HEK293T (cell line): ENCODE measurements at regions not wholly inside any gene's neighbourhood (a gene's known extent, or its start where the extent isn't known, plus 50 kb on each side); places are given as distances from the start of the nearest gene placed in this dataset.

Experiments
- CTCF ChIA-PET: fragments of 350-600 bp; formaldehyde crosslinking; extraction: SDS; loops from one replicate; lab custom pipeline; 2021; ENCODE audit warnings: antibody characterized with exemption, inconsistent platforms; lab: Yijun Ruan, JAX
- POLR2A ChIA-PET: fragments of 350-600 bp; formaldehyde crosslinking; extraction: SDS; loops from one replicate; lab custom pipeline; 2020; ENCODE audit warnings: antibody characterized with exemption, inconsistent platforms; lab: Yijun Ruan, JAX
- DNase-seq: peaks from one replicate; pipeline ENCODE4 v3.0.0; 2012; ENCODE audit warnings: mixed read lengths; ENCODE audit errors: extremely low spot score
- ARNT ChIP-seq: fragments of 450-650 bp; IDR thresholded peaks from 2 replicates; pipeline ENCODE4 v1.6.1; 2017; ENCODE audit warnings: mild to moderate bottlenecking
- BHLHE40 ChIP-seq: fragments of 450-650 bp; IDR thresholded peaks from 2 replicates; pipeline ENCODE4 v1.6.1; 2016; ENCODE audit warnings: mild to moderate bottlenecking, moderate library complexity, borderline replicate concordance
- CTBP1 ChIP-seq: fragments of 450-650 bp; IDR thresholded peaks from 2 replicates; pipeline ENCODE4 v1.6.1; 2016; ENCODE audit warnings: borderline replicate concordance
- ELF4 ChIP-seq: fragments of 450-650 bp; IDR thresholded peaks from 2 replicates; pipeline ENCODE4 v1.6.1; 2017; ENCODE audit warnings: antibody characterized with exemption
- FOXA1 ChIP-seq: fragments of 450-650 bp; IDR thresholded peaks from 2 replicates; pipeline ENCODE4 v1.6.1; 2016; ENCODE audit warnings: mild to moderate bottlenecking
- FOXK2 ChIP-seq: fragments of 450-650 bp; IDR thresholded peaks from 2 replicates; pipeline ENCODE4 v1.6.1; 2016; ENCODE audit warnings: mild to moderate bottlenecking
- FOXM1 ChIP-seq: fragments of 450-650 bp; IDR thresholded peaks from 2 replicates; pipeline ENCODE4 v1.6.1; 2017; ENCODE audit warnings: mild to moderate bottlenecking, borderline replicate concordance
- HDGF ChIP-seq: fragments of 450-650 bp; IDR thresholded peaks from 2 replicates; pipeline ENCODE4 v1.6.1; 2017; ENCODE audit warnings: antibody characterized with exemption, borderline replicate concordance
- L3MBTL2 ChIP-seq: fragments of 450-650 bp; conservative IDR thresholded peaks from 2 replicates; pipeline ENCODE4 v1.6.1; 2016; ENCODE audit warnings: mild to moderate bottlenecking
- LEF1 ChIP-seq: fragments of 450-650 bp; IDR thresholded peaks from 2 replicates; pipeline ENCODE4 v1.6.1; 2017; ENCODE audit warnings: mild to moderate bottlenecking, borderline replicate concordance
- NFRKB ChIP-seq: fragments of 450-650 bp; IDR thresholded peaks from 2 replicates; pipeline ENCODE4 v1.6.1; 2016; ENCODE audit warnings: mild to moderate bottlenecking, moderate library complexity
- PKNOX1 ChIP-seq: fragments of 450-650 bp; IDR thresholded peaks from 2 replicates; pipeline ENCODE4 v1.6.1; 2016
- SP1 ChIP-seq: fragments of 450-650 bp; IDR thresholded peaks from 2 replicates; pipeline ENCODE4 v1.6.1; 2017
- SUZ12 ChIP-seq: fragments of 450-650 bp; IDR thresholded peaks from 2 replicates; pipeline ENCODE4 v1.6.1; 2016; ENCODE audit warnings: mild to moderate bottlenecking
- TARDBP ChIP-seq: fragments of 450-650 bp; IDR thresholded peaks from 2 replicates; pipeline ENCODE4 v1.6.1; 2016
- ZNF384 ChIP-seq: fragments of 450-650 bp; IDR thresholded peaks from 2 replicates; pipeline ENCODE4 v1.6.1; 2016

- no peak for DNase-seq
- TF ChIP-seq NFRKB (no peak), ELF4 (no peak), BHLHE40 (no peak), LEF1 (no peak), ZNF384 (no peak), FOXK2 (no peak), CTBP1 (no peak), FOXA1 (no peak), HDGF (no peak), SUZ12 (no peak)
- ChIA-PET CTCF (interaction anchor here (1.0 kb wide), 1 partner anchor 1769 kb away, joined by 3 read pairs; no protein-coding TSS in a partner anchor), POLR2A (no interaction called here)
These were observed 75.7 kb downstream of the POU3F3 start for GRCh38 chr2:104929663-104930062.

- TF ChIP-seq BHLHE40 (no peak), CTBP1 (no peak), FOXA1 (no peak), LEF1 (no peak), NFRKB (no peak), ZNF384 (no peak), SP1 (no peak), SUZ12 (no peak), FOXM1 (no peak), L3MBTL2 (no peak), PKNOX1 (no peak), ARNT (no peak), FOXK2 (no peak), TARDBP (no peak), ELF4 (no peak)
These were observed 76.8 kb downstream of the POU3F3 start for GRCh38 chr2:104930732-104931131.

GRCh38 chr2:104932243-104932642 lies 78.3 kb downstream of the POU3F3 start:
- DNase-seq: no peak
- CTCF ChIA-PET: no interaction called here
- POLR2A ChIA-PET: no interaction called here
- TF ChIP-seq LEF1 (no peak), ZNF384 (no peak), FOXM1 (no peak), HDGF (no peak), ELF4 (no peak), SUZ12 (no peak), NFRKB (no peak), FOXA1 (no peak), L3MBTL2 (no peak), CTBP1 (no peak), ARNT (no peak), FOXK2 (no peak), TARDBP (no peak)

More at GRCh38 chr2:104930732-104931131, 76.8 kb downstream of the POU3F3 start:
- ChIA-PET POLR2A (no interaction called here), CTCF (no interaction called here)
- DNase-seq: no peak

- POLR2A ChIA-PET: no interaction called here
- no peak for TF ChIP-seq BHLHE40
- no peak for TF ChIP-seq FOXK2
- no peak for TF ChIP-seq FOXM1
- no peak for TF ChIP-seq ARNT
- no peak for TF ChIP-seq LEF1
- TF ChIP-seq NFRKB: no peak
- TF ChIP-seq SP1: no peak
- TF ChIP-seq TARDBP: no peak
- no peak for TF ChIP-seq ELF4
- CTCF ChIA-PET: interaction anchor here (0.7 kb wide), 1 partner anchor 8 kb away, joined by 4 read pairs; no protein-coding TSS in a partner anchor
- DNase-seq: no peak
These were observed 79.4 kb downstream of the POU3F3 start for GRCh38 chr2:104933151-104933917.

- ChIA-PET CTCF (interaction anchor here (0.9 kb wide), 1 partner anchor 87 kb away, joined by 4 read pairs; no protein-coding TSS in a partner anchor), POLR2A (no interaction called here)
- no peak for TF ChIP-seq TARDBP
- TF ChIP-seq FOXK2: no peak
- no peak for TF ChIP-seq CTBP1
- TF ChIP-seq PKNOX1: no peak
- TF ChIP-seq NFRKB: no peak
- no peak for TF ChIP-seq L3MBTL2
- no peak for TF ChIP-seq ELF4
- TF ChIP-seq LEF1: no peak
- no peak for TF ChIP-seq HDGF
- no peak for DNase-seq
These were observed 82.6 kb downstream of the POU3F3 start for GRCh38 chr2:104936527-104936926.

GRCh38 chr2:104938231-104938941 lies 84.5 kb downstream of the POU3F3 start:
- ChIA-PET POLR2A (no interaction called here), CTCF (no interaction called here)
- DNase-seq: no peak
- TF ChIP-seq NFRKB (no peak), ELF4 (no peak), SUZ12 (no peak), TARDBP (no peak), SP1 (no peak), L3MBTL2 (no peak), HDGF (no peak), PKNOX1 (no peak), ZNF384 (no peak), ARNT (no peak), FOXK2 (no peak), LEF1 (no peak), FOXM1 (no peak), FOXA1 (no peak), CTBP1 (no peak)
